ENCODE measurements at regions not wholly inside any gene's neighbourhood (a gene's known extent, or its start where the extent isn't known, plus 50 kb on each side); places are given as distances from the start of the nearest gene placed in this dataset.
"Not testable (repeated sequence)": the region's sequence is repeated elsewhere in the genome, so short reads cannot be mapped to it uniquely, and the experiment has no call there.

- H3K9me3 ChIP-seq (ENCODE audit: insufficient read depth in 2 of 2, low read depth in 1 of 2, low read length in 1 of 2); H3K36me3 ChIP-seq (ENCODE audit: control insufficient read depth in 2 of 4, insufficient read depth in 4 of 4, low read length in 3 of 4); H2BK12ac ChIP-seq (ENCODE audit: low read depth, low read length); H3K18ac ChIP-seq (ENCODE audit: extremely low read depth, low read length); FAIRE-seq; H2BK20ac ChIP-seq (ENCODE audit: low read length); H3K9ac ChIP-seq (replicated peaks in 1 of 4; ENCODE audit: extremely low read depth in 1 of 4, low read depth in 3 of 4, low read length in 3 of 4); H3K4me2 ChIP-seq (ENCODE audit: insufficient read depth in 1 of 2, low read depth in 2 of 2, low read length in 2 of 2); H4K8ac ChIP-seq (ENCODE audit: extremely low read depth, insufficient read depth, low read length); H3K27me3 ChIP-seq (replicated peaks in 1 of 4; ENCODE audit: control insufficient read depth in 3 of 4, extremely low read depth in 1 of 4, insufficient read depth in 3 of 4, low read length in 3 of 4); H2BK15ac ChIP-seq (ENCODE audit: low read length); H3K4ac ChIP-seq (replicated peaks; ENCODE audit: insufficient read length, low read depth, low read length); H4K5ac ChIP-seq (ENCODE audit: insufficient read length, low read depth, low read length); H3K4me1 ChIP-seq (replicated peaks in 1 of 4; ENCODE audit: control insufficient read depth in 3 of 4, insufficient read depth in 4 of 4, low read length in 3 of 4); POLR2A ChIA-PET (ENCODE audit: partially characterized antibody); H2AK5ac ChIP-seq (ENCODE audit: low read depth, low read length); H3K14ac ChIP-seq (ENCODE audit: insufficient read length); H2BK5ac ChIP-seq (ENCODE audit: low read depth, low read length); H3K23me2 ChIP-seq (ENCODE audit: low read depth, low read length); H2BK120ac ChIP-seq (replicated peaks; ENCODE audit: low read depth, low read length); H3K27ac ChIP-seq (ENCODE audit: low read depth, low read length); H4K20me1 ChIP-seq (replicated peaks in 1 of 2; ENCODE audit: control insufficient read depth in 1 of 2, insufficient read depth in 2 of 2, low read length in 2 of 2); H3K79me2 ChIP-seq (ENCODE audit: control insufficient read depth in 1 of 2, insufficient read depth in 2 of 2, low read length in 2 of 2); H4K91ac ChIP-seq (replicated peaks; ENCODE audit: insufficient read length, low read length); H3K79me1 ChIP-seq (ENCODE audit: low read depth, low read length); H3K4me3 ChIP-seq (ENCODE audit: extremely low read depth in 1 of 4, insufficient read depth in 2 of 4, low read depth in 3 of 4, low read length in 4 of 4); H3K56ac ChIP-seq (replicated peaks; ENCODE audit: insufficient read length, low read depth, low read length); CTCF ChIA-PET (ENCODE audit: partially characterized antibody); H2AFZ ChIP-seq (ENCODE audit: low read length); DNase-seq (ENCODE audit: low read depth in 1 of 2, low spot score in 2 of 2); H3K23ac ChIP-seq (ENCODE audit: insufficient read length): not testable (repeated sequence)
- no CpG with 5 or more reads among the region's 3 CpGs for WGBS, 2 experiments (ENCODE audit: extremely low coverage in 1 of 2, insufficient coverage in 1 of 2, insufficient read length in 1 of 2, insufficient replicate concordance in 2 of 2, low coverage in 1 of 2, low lambda C conversion rate in 2 of 2, missing lambda C conversion rate in 1 of 2)
Measured at GRCh38 chrX:144092116-144092515, 208.2 kb downstream of the UBE2NL start.

GRCh38 chrX:144119490-144119889 is 235.6 kb downstream of the UBE2NL start:
- H2BK12ac ChIP-seq (ENCODE audit: low read depth, low read length); H3K9ac ChIP-seq (replicated peaks in 1 of 4; ENCODE audit: extremely low read depth in 1 of 4, low read depth in 3 of 4, low read length in 3 of 4); H3K18ac ChIP-seq (ENCODE audit: extremely low read depth, low read length); H3K4me3 ChIP-seq (ENCODE audit: extremely low read depth in 1 of 4, insufficient read depth in 2 of 4, low read depth in 3 of 4, low read length in 4 of 4); H3K79me2 ChIP-seq (ENCODE audit: control insufficient read depth in 1 of 2, insufficient read depth in 2 of 2, low read length in 2 of 2); H3K27ac ChIP-seq (ENCODE audit: low read depth, low read length); H3K36me3 ChIP-seq (ENCODE audit: control insufficient read depth in 2 of 4, insufficient read depth in 4 of 4, low read length in 3 of 4); H2BK20ac ChIP-seq (ENCODE audit: low read length); FAIRE-seq; H2BK15ac ChIP-seq (ENCODE audit: low read length); POLR2A ChIA-PET (ENCODE audit: partially characterized antibody); H4K91ac ChIP-seq (replicated peaks; ENCODE audit: insufficient read length, low read length); H2BK120ac ChIP-seq (replicated peaks; ENCODE audit: low read depth, low read length); H3K79me1 ChIP-seq (ENCODE audit: low read depth, low read length); H4K20me1 ChIP-seq (replicated peaks in 1 of 2; ENCODE audit: control insufficient read depth in 1 of 2, insufficient read depth in 2 of 2, low read length in 2 of 2); H2AFZ ChIP-seq (ENCODE audit: low read length); H3K23me2 ChIP-seq (ENCODE audit: low read depth, low read length); H3K27me3 ChIP-seq (replicated peaks in 1 of 4; ENCODE audit: control insufficient read depth in 3 of 4, extremely low read depth in 1 of 4, insufficient read depth in 3 of 4, low read length in 3 of 4); H2AK5ac ChIP-seq (ENCODE audit: low read depth, low read length); H3K23ac ChIP-seq (ENCODE audit: insufficient read length); CTCF ChIA-PET (ENCODE audit: partially characterized antibody); H3K9me3 ChIP-seq (ENCODE audit: insufficient read depth in 2 of 2, low read depth in 1 of 2, low read length in 1 of 2); H2BK5ac ChIP-seq (ENCODE audit: low read depth, low read length); H3K14ac ChIP-seq (ENCODE audit: insufficient read length); DNase-seq (ENCODE audit: low read depth in 1 of 2, low spot score in 2 of 2); H4K5ac ChIP-seq (ENCODE audit: insufficient read length, low read depth, low read length); H4K8ac ChIP-seq (ENCODE audit: extremely low read depth, insufficient read depth, low read length); H3K56ac ChIP-seq (replicated peaks; ENCODE audit: insufficient read length, low read depth, low read length); H3K4me2 ChIP-seq (ENCODE audit: insufficient read depth in 1 of 2, low read depth in 2 of 2, low read length in 2 of 2); H3K4me1 ChIP-seq (replicated peaks in 1 of 4; ENCODE audit: control insufficient read depth in 3 of 4, insufficient read depth in 4 of 4, low read length in 3 of 4); H3K4ac ChIP-seq (replicated peaks; ENCODE audit: insufficient read length, low read depth, low read length): not testable (repeated sequence)
- no CpG with 5 or more reads among the region's 1 CpG for WGBS, 2 experiments (ENCODE audit: extremely low coverage in 1 of 2, insufficient coverage in 1 of 2, insufficient read length in 1 of 2, insufficient replicate concordance in 2 of 2, low coverage in 1 of 2, low lambda C conversion rate in 2 of 2, missing lambda C conversion rate in 1 of 2)

Measured in H1 (cell line).